IMR-90 (cell line): ENCODE measurements at regions not wholly inside any gene's neighbourhood (a gene's known extent, or its start where the extent isn't known, plus 50 kb on each side); places are given as distances from the start of the nearest gene placed in this dataset.

Experiments
- ATAC-seq: fragments of 200-7000 bp; cut with Tn5 transposase; 2 replicates; pipeline ENCODE4 v1.9.1; 2020; ENCODE audit warnings: low read depth, mild to moderate bottlenecking, moderate library complexity
- BruUV-seq: library from RNA; stranded (reverse); fragments of 400-500 nt; replicated peaks from 2 replicates; lab custom pipeline; 2021; lab: Mats Ljungman, UMichigan
- CTCF ChIA-PET: fragments of 300-600 bp; formaldehyde crosslinking; extraction: SDS; loops from one replicate; lab custom pipeline; 2021; ENCODE audit warnings: antibody characterized with exemption; lab: Yijun Ruan, JAX
- POLR2A ChIA-PET: fragments of 300-600 bp; sonication (Branson Sonifier 250); formaldehyde crosslinking; loops from one replicate; lab custom pipeline; 2022; ENCODE audit warnings: antibody characterized with exemption; ENCODE audit not compliant: unreplicated experiment; lab: Charles Lee
- DNase-seq: peaks from one replicate; pipeline ENCODE4 v3.0.0; 2013
- H2AFZ ChIP-seq: replicated peaks from 2 replicates; pipeline ENCODE3; 2013; ENCODE audit warnings: low read length, mild to moderate bottlenecking; ENCODE audit not compliant: poor library complexity
- H2AK5ac ChIP-seq: 2 replicates; pipeline ENCODE4 v1.6.1; 2013; ENCODE audit warnings: low read depth, low read length, inconsistent platforms
- H2AK9ac ChIP-seq: replicated peaks from 2 replicates; pipeline ENCODE3; 2013; ENCODE audit warnings: mild to moderate bottlenecking, low read depth, low read length, moderate library complexity; ENCODE audit not compliant: poor library complexity
- H2BK120ac ChIP-seq: 2 replicates; pipeline ENCODE4 v1.6.1; 2013; ENCODE audit warnings: low read depth, low read length, inconsistent platforms
- H2BK15ac ChIP-seq: 3 replicates; pipeline ENCODE4 v1.6.1; 2013; ENCODE audit warnings: low read depth, low read length, inconsistent platforms
- H2BK20ac ChIP-seq: 2 replicates; pipeline ENCODE4 v1.6.1; 2013; ENCODE audit warnings: low read depth, mild to moderate bottlenecking, inconsistent platforms, low read length, moderate library complexity
- H2BK5ac ChIP-seq: 2 replicates; pipeline ENCODE4 v1.6.1; 2013; ENCODE audit warnings: mild to moderate bottlenecking, low read depth, low read length, inconsistent platforms; ENCODE audit not compliant: poor library complexity, severe bottlenecking
- H3K14ac ChIP-seq: replicated peaks from 2 replicates; pipeline ENCODE4 v1.6.1; 2013; ENCODE audit warnings: low read depth, low read length, inconsistent platforms
- H3K18ac ChIP-seq: 2 replicates; pipeline ENCODE4 v1.6.1; 2013; ENCODE audit warnings: low read depth, low read length, control low read depth
- H3K23ac ChIP-seq: 2 replicates; pipeline ENCODE4 v1.6.1; 2013; ENCODE audit warnings: low read depth, low read length, inconsistent platforms
- H3K27ac ChIP-seq: 2 replicates; pipeline ENCODE4 v1.5.1; 2013; ENCODE audit warnings: mild to moderate bottlenecking, control low read depth, low read length; ENCODE audit not compliant: insufficient read depth
- H3K27me3 ChIP-seq: 2 replicates; pipeline ENCODE4 v1.6.1; 2013; ENCODE audit warnings: low read length; ENCODE audit not compliant: control insufficient read depth, insufficient read depth
- H3K36me3 ChIP-seq: 2 replicates; pipeline ENCODE4 v1.6.1; 2013; ENCODE audit warnings: low read length, mixed read lengths; ENCODE audit not compliant: control insufficient read depth, insufficient read depth
- H3K4ac ChIP-seq: 2 replicates; pipeline ENCODE4 v1.6.1; 2013; ENCODE audit warnings: low read depth, low read length, inconsistent platforms
- H3K4me1 ChIP-seq: 2 replicates; pipeline ENCODE4 v1.6.1; 2013; ENCODE audit warnings: low read length, mixed read lengths; ENCODE audit not compliant: control insufficient read depth, insufficient read depth
- H3K4me2 ChIP-seq: 2 replicates; pipeline ENCODE4 v1.6.1; 2013; ENCODE audit warnings: low read depth, mild to moderate bottlenecking, control low read depth, low read length, moderate library complexity
- H3K4me3 ChIP-seq: 2 replicates; pipeline ENCODE4 v1.5.1; 2013; ENCODE audit warnings: low read depth, mild to moderate bottlenecking, control low read depth, low read length, moderate library complexity; ENCODE audit not compliant: insufficient read depth
- H3K56ac ChIP-seq: 2 replicates; pipeline ENCODE4 v1.6.1; 2013; ENCODE audit warnings: low read length, inconsistent platforms; ENCODE audit not compliant: insufficient read depth; ENCODE audit errors: extremely low read depth
- H3K79me1 ChIP-seq, 2 experiments: 2 replicates each; pipeline ENCODE4 v1.6.1; 2013; ENCODE audit warnings: low read length in 2 of 2, inconsistent platforms in 1 of 2, low read depth in 1 of 2
- H3K9ac ChIP-seq: 2 replicates; pipeline ENCODE4 v1.6.1; 2013; ENCODE audit warnings: low read depth, low read length, control low read depth
- H3K9me1 ChIP-seq: 2 replicates; pipeline ENCODE4 v1.6.1; 2013; ENCODE audit warnings: low read length, inconsistent platforms; ENCODE audit not compliant: insufficient read depth
- H3K9me3 ChIP-seq: 2 replicates; pipeline ENCODE4 v1.6.1; 2013; ENCODE audit warnings: low read length; ENCODE audit not compliant: control insufficient read depth, insufficient read depth
- H4K20me1 ChIP-seq: 2 replicates; pipeline ENCODE4 v1.6.1; 2013; ENCODE audit warnings: low read length, inconsistent platforms; ENCODE audit not compliant: insufficient read depth
- H4K5ac ChIP-seq: 2 replicates; pipeline ENCODE4 v1.6.1; 2013; ENCODE audit warnings: mild to moderate bottlenecking, low read depth, low read length, control low read depth
- H4K8ac ChIP-seq, 2 experiments: 2 replicates each; pipeline ENCODE4 v1.6.1; 2013; ENCODE audit warnings: low read depth in 2 of 2, low read length in 2 of 2, control low read depth in 1 of 2, inconsistent platforms in 1 of 2
- H4K91ac ChIP-seq: 2 replicates; pipeline ENCODE4 v1.6.1; 2013; ENCODE audit warnings: low read depth, low read length, inconsistent platforms; ENCODE audit not compliant: insufficient read depth
- BHLHE40 ChIP-seq: fragments of 150-350 bp; IDR thresholded peaks from 2 replicates; pipeline ENCODE4 v1.6.1; 2016; ENCODE audit warnings: mild to moderate bottlenecking, low read depth, low read length
- CEBPB ChIP-seq: IDR thresholded peaks from 2 replicates; pipeline ENCODE4 v1.6.1; 2012; ENCODE audit warnings: low read depth, low read length, improper control_type of control experiment
- CHD1 ChIP-seq: IDR thresholded peaks from 2 replicates; pipeline ENCODE4 v1.6.1; 2012; ENCODE audit warnings: low read depth, low read length, improper control_type of control experiment
- CTCF ChIP-seq: conservative IDR thresholded peaks from 2 replicates; pipeline ENCODE4 v1.5.1; 2012; ENCODE audit warnings: mild to moderate bottlenecking, low read depth, low read length, improper control_type of control experiment
- ELK1 ChIP-seq: fragments of 150-350 bp; IDR thresholded peaks from 2 replicates; pipeline ENCODE4 v1.6.1; 2016; ENCODE audit warnings: low read depth, mild to moderate bottlenecking, low read length, moderate library complexity, borderline replicate concordance
- FOS ChIP-seq: fragments of 150-350 bp; IDR thresholded peaks from 2 replicates; pipeline ENCODE4 v1.6.1; 2016; ENCODE audit warnings: low read depth, low read length
- MAZ ChIP-seq: IDR thresholded peaks from 2 replicates; pipeline ENCODE4 v1.6.1; 2012; ENCODE audit warnings: low read depth, mild to moderate bottlenecking, low read length, improper control_type of control experiment, moderate library complexity, borderline replicate concordance
- NFE2L2 ChIP-seq: fragments of 150-350 bp; IDR thresholded peaks from 2 replicates; pipeline ENCODE4 v1.6.1; 2016; ENCODE audit warnings: low read depth, mild to moderate bottlenecking, low read length
- POLR2A ChIP-seq: IDR thresholded peaks from 2 replicates; pipeline ENCODE4 v1.6.1; 2012; ENCODE audit warnings: mild to moderate bottlenecking, low read depth, low read length
- RAD21 ChIP-seq: IDR thresholded peaks from 2 replicates; pipeline ENCODE4 v1.6.1; 2012; ENCODE audit warnings: low read length, improper control_type of control experiment
- RFX5 ChIP-seq: IDR thresholded peaks from 2 replicates; pipeline ENCODE4 v1.8.0; 2012; ENCODE audit warnings: low read depth, mild to moderate bottlenecking, low read length, moderate library complexity
- SMC3 ChIP-seq: fragments of 150-350 bp; IDR thresholded peaks from 2 replicates; pipeline ENCODE4 v1.6.1; 2016; ENCODE audit warnings: low read depth, mild to moderate bottlenecking, antibody characterized with exemption, low read length, moderate library complexity
- USF2 ChIP-seq: fragments of 150-350 bp; IDR thresholded peaks from 2 replicates; pipeline ENCODE4 v1.6.1; 2017; ENCODE audit warnings: mild to moderate bottlenecking, antibody characterized with exemption, low read length, low read depth
- WGBS, 2 experiments: methylation state at CpG; one replicate each; pipeline versions ENCODE4 v1.1.5 to v1.1.7; 2013; ENCODE audit warnings: missing lambda C conversion rate in 2 of 2; ENCODE audit not compliant: insufficient read length in 1 of 2; ENCODE audit errors: extremely low coverage in 2 of 2; 5-methylcytosine and 5-hydroxymethylcytosine counted together
- dilution Hi-C: fragments of 300-500 bp; cut with HindIII; formaldehyde crosslinking; loops from one replicate; pipeline ENCODE4 v1.14.3; 2018; ENCODE audit warnings: low sequenced_read_pairs; ENCODE audit not compliant: unreplicated experiment
- in situ Hi-C: fragments of 300-500 bp; cut with MboI; formaldehyde crosslinking; loops from 3 replicates; pipeline ENCODE4 v1.14.3; 2019; ENCODE audit warnings: low sequenced_read_pairs, inconsistent platforms, mixed read lengths
- intact Hi-C: fragments of 100-400 bp; cut with micrococcal nuclease; formaldehyde crosslinking; loops from 2 replicates; pipeline ENCODE4 v1.10.0; 2022

GRCh38 chr10:78231939-78232338 lies 198.3 kb downstream of the RPS24 start:
- H4K91ac ChIP-seq, result no peak overlapping the region
- H2BK5ac ChIP-seq, result no peak overlapping the region
- TF ChIP-seq ELK1 (no peak), CEBPB (peak; percentile 54), NFE2L2 (no peak), POLR2A (no peak), CHD1 (no peak), RFX5 (no peak), CTCF (peak; percentile 39), BHLHE40 (no peak), SMC3 (peak; percentile 38), RAD21 (peak; percentile 42), USF2 (no peak), MAZ (no peak), FOS (no peak)
- no peak overlapping the region for H3K4me2 ChIP-seq
- H3K23ac ChIP-seq, result no peak overlapping the region
- no peaks in the 10 kb centered on the region for H4K20me1 ChIP-seq
- H3K18ac ChIP-seq, result no peak overlapping the region
- H2AFZ ChIP-seq, result peak overlapping the region; percentile 66
- no TSS peak for BruUV-seq
- H3K27ac ChIP-seq, result no peak overlapping the region
- no peak overlapping the region for H2BK120ac ChIP-seq
- H4K5ac ChIP-seq, result no peak overlapping the region
- no peak overlapping the region for H3K9ac ChIP-seq
- H3K4me3 ChIP-seq, result no peak overlapping the region
- no peak overlapping the region for H2BK20ac ChIP-seq
- in situ Hi-C loops (no loop called here), dilution Hi-C loops (no loop called here), intact Hi-C loops (no loop called here)
- H3K56ac ChIP-seq, result no peak overlapping the region
- no peak overlapping the region for H3K14ac ChIP-seq
- DNase-seq, result no peak
- no peaks in the 10 kb centered on the region for H3K9me3 ChIP-seq
- no peaks in the 10 kb centered on the region for H3K36me3 ChIP-seq
- no peak overlapping the region; the same call in 2 of the 3 replicates for H2BK15ac ChIP-seq
- H3K27me3 ChIP-seq, result no peaks in the 10 kb centered on the region
- no CpG with 5 or more reads among the region's 4 CpGs for WGBS, 2 experiments
- no peaks in the 10 kb centered on the region for H3K79me1 ChIP-seq
- H2AK9ac ChIP-seq, result no peak overlapping the region
- H3K4ac ChIP-seq, result no peak overlapping the region
- no peak overlapping the region for H4K8ac ChIP-seq
- H2AK5ac ChIP-seq, result no peak overlapping the region
- no peaks in the 10 kb centered on the region; the same call in 1 of the 2 replicates for H3K9me1 ChIP-seq
- ChIA-PET CTCF (interaction anchor here (0.6 to 1.3 kb wide), 2 partner anchors 17 to 56 kb away, joined by 3 to 5 read pairs; no protein-coding TSS in a partner anchor), POLR2A (interaction anchor here (0.6 kb wide), 1 partner anchor 41 kb away, joined by 3 read pairs; no protein-coding TSS in a partner anchor)
- ATAC-seq, result peak; percentile 46
- no peaks in the 10 kb centered on the region; the same call in 1 of the 2 replicates for H3K4me1 ChIP-seq
